IMR-90 (cell line): ENCODE measurements at regions not wholly inside any gene's neighbourhood (a gene's known extent, or its start where the extent isn't known, plus 50 kb on each side); places are given as distances from the start of the nearest gene placed in this dataset.

Source experiments
- ATAC-seq: fragments of 200-7000 bp; cut with Tn5 transposase; 2 replicates; pipeline ENCODE4 v1.9.1; 2020; ENCODE audit warnings: low read depth, mild to moderate bottlenecking, moderate library complexity
- BruUV-seq: library from RNA; stranded (reverse); fragments of 400-500 nt; replicated peaks from 2 replicates; lab custom pipeline; 2021; lab: Mats Ljungman, UMichigan
- CTCF ChIA-PET: fragments of 300-600 bp; formaldehyde crosslinking; extraction: SDS; loops from one replicate; lab custom pipeline; 2021; ENCODE audit warnings: antibody characterized with exemption; lab: Yijun Ruan, JAX
- POLR2A ChIA-PET: fragments of 300-600 bp; sonication (Branson Sonifier 250); formaldehyde crosslinking; loops from one replicate; lab custom pipeline; 2022; ENCODE audit warnings: antibody characterized with exemption; ENCODE audit not compliant: unreplicated experiment; lab: Charles Lee
- DNase-seq: peaks from one replicate; pipeline ENCODE4 v3.0.0; 2013
- H2AFZ ChIP-seq: replicated peaks from 2 replicates; pipeline ENCODE3; 2013; ENCODE audit warnings: low read length, mild to moderate bottlenecking; ENCODE audit not compliant: poor library complexity
- H2AK5ac ChIP-seq: 2 replicates; pipeline ENCODE4 v1.6.1; 2013; ENCODE audit warnings: low read depth, low read length, inconsistent platforms
- H2AK9ac ChIP-seq: replicated peaks from 2 replicates; pipeline ENCODE3; 2013; ENCODE audit warnings: mild to moderate bottlenecking, low read depth, low read length, moderate library complexity; ENCODE audit not compliant: poor library complexity
- H2BK120ac ChIP-seq: 2 replicates; pipeline ENCODE4 v1.6.1; 2013; ENCODE audit warnings: low read depth, low read length, inconsistent platforms
- H2BK15ac ChIP-seq: 3 replicates; pipeline ENCODE4 v1.6.1; 2013; ENCODE audit warnings: low read depth, low read length, inconsistent platforms
- H2BK20ac ChIP-seq: 2 replicates; pipeline ENCODE4 v1.6.1; 2013; ENCODE audit warnings: low read depth, mild to moderate bottlenecking, inconsistent platforms, low read length, moderate library complexity
- H2BK5ac ChIP-seq: 2 replicates; pipeline ENCODE4 v1.6.1; 2013; ENCODE audit warnings: mild to moderate bottlenecking, low read depth, low read length, inconsistent platforms; ENCODE audit not compliant: poor library complexity, severe bottlenecking
- H3K14ac ChIP-seq: replicated peaks from 2 replicates; pipeline ENCODE4 v1.6.1; 2013; ENCODE audit warnings: low read depth, low read length, inconsistent platforms
- H3K18ac ChIP-seq: 2 replicates; pipeline ENCODE4 v1.6.1; 2013; ENCODE audit warnings: low read depth, low read length, control low read depth
- H3K23ac ChIP-seq: 2 replicates; pipeline ENCODE4 v1.6.1; 2013; ENCODE audit warnings: low read depth, low read length, inconsistent platforms
- H3K27ac ChIP-seq: 2 replicates; pipeline ENCODE4 v1.5.1; 2013; ENCODE audit warnings: mild to moderate bottlenecking, control low read depth, low read length; ENCODE audit not compliant: insufficient read depth
- H3K27me3 ChIP-seq: 2 replicates; pipeline ENCODE4 v1.6.1; 2013; ENCODE audit warnings: low read length; ENCODE audit not compliant: control insufficient read depth, insufficient read depth
- H3K36me3 ChIP-seq: 2 replicates; pipeline ENCODE4 v1.6.1; 2013; ENCODE audit warnings: low read length, mixed read lengths; ENCODE audit not compliant: control insufficient read depth, insufficient read depth
- H3K4ac ChIP-seq: 2 replicates; pipeline ENCODE4 v1.6.1; 2013; ENCODE audit warnings: low read depth, low read length, inconsistent platforms
- H3K4me1 ChIP-seq: 2 replicates; pipeline ENCODE4 v1.6.1; 2013; ENCODE audit warnings: low read length, mixed read lengths; ENCODE audit not compliant: control insufficient read depth, insufficient read depth
- H3K4me2 ChIP-seq: 2 replicates; pipeline ENCODE4 v1.6.1; 2013; ENCODE audit warnings: low read depth, mild to moderate bottlenecking, control low read depth, low read length, moderate library complexity
- H3K4me3 ChIP-seq: 2 replicates; pipeline ENCODE4 v1.5.1; 2013; ENCODE audit warnings: low read depth, mild to moderate bottlenecking, control low read depth, low read length, moderate library complexity; ENCODE audit not compliant: insufficient read depth
- H3K56ac ChIP-seq: 2 replicates; pipeline ENCODE4 v1.6.1; 2013; ENCODE audit warnings: low read length, inconsistent platforms; ENCODE audit not compliant: insufficient read depth; ENCODE audit errors: extremely low read depth
- H3K79me1 ChIP-seq, 2 experiments: 2 replicates each; pipeline ENCODE4 v1.6.1; 2013; ENCODE audit warnings: low read length in 2 of 2, inconsistent platforms in 1 of 2, low read depth in 1 of 2
- H3K9ac ChIP-seq: 2 replicates; pipeline ENCODE4 v1.6.1; 2013; ENCODE audit warnings: low read depth, low read length, control low read depth
- H3K9me1 ChIP-seq: 2 replicates; pipeline ENCODE4 v1.6.1; 2013; ENCODE audit warnings: low read length, inconsistent platforms; ENCODE audit not compliant: insufficient read depth
- H3K9me3 ChIP-seq: 2 replicates; pipeline ENCODE4 v1.6.1; 2013; ENCODE audit warnings: low read length; ENCODE audit not compliant: control insufficient read depth, insufficient read depth
- H4K20me1 ChIP-seq: 2 replicates; pipeline ENCODE4 v1.6.1; 2013; ENCODE audit warnings: low read length, inconsistent platforms; ENCODE audit not compliant: insufficient read depth
- H4K5ac ChIP-seq: 2 replicates; pipeline ENCODE4 v1.6.1; 2013; ENCODE audit warnings: mild to moderate bottlenecking, low read depth, low read length, control low read depth
- H4K8ac ChIP-seq, 2 experiments: 2 replicates each; pipeline ENCODE4 v1.6.1; 2013; ENCODE audit warnings: low read depth in 2 of 2, low read length in 2 of 2, control low read depth in 1 of 2, inconsistent platforms in 1 of 2
- H4K91ac ChIP-seq: 2 replicates; pipeline ENCODE4 v1.6.1; 2013; ENCODE audit warnings: low read depth, low read length, inconsistent platforms; ENCODE audit not compliant: insufficient read depth
- BHLHE40 ChIP-seq: fragments of 150-350 bp; IDR thresholded peaks from 2 replicates; pipeline ENCODE4 v1.6.1; 2016; ENCODE audit warnings: mild to moderate bottlenecking, low read depth, low read length
- CHD1 ChIP-seq: IDR thresholded peaks from 2 replicates; pipeline ENCODE4 v1.6.1; 2012; ENCODE audit warnings: low read depth, low read length, improper control_type of control experiment
- CTCF ChIP-seq: conservative IDR thresholded peaks from 2 replicates; pipeline ENCODE4 v1.5.1; 2012; ENCODE audit warnings: mild to moderate bottlenecking, low read depth, low read length, improper control_type of control experiment
- FOS ChIP-seq: fragments of 150-350 bp; IDR thresholded peaks from 2 replicates; pipeline ENCODE4 v1.6.1; 2016; ENCODE audit warnings: low read depth, low read length
- MAFK ChIP-seq: IDR thresholded peaks from 2 replicates; pipeline ENCODE4 v1.6.1; 2012; ENCODE audit warnings: low read depth, low read length, improper control_type of control experiment
- MAZ ChIP-seq: IDR thresholded peaks from 2 replicates; pipeline ENCODE4 v1.6.1; 2012; ENCODE audit warnings: low read depth, mild to moderate bottlenecking, low read length, improper control_type of control experiment, moderate library complexity, borderline replicate concordance
- NFE2L2 ChIP-seq: fragments of 150-350 bp; IDR thresholded peaks from 2 replicates; pipeline ENCODE4 v1.6.1; 2016; ENCODE audit warnings: low read depth, mild to moderate bottlenecking, low read length
- SMC3 ChIP-seq: fragments of 150-350 bp; IDR thresholded peaks from 2 replicates; pipeline ENCODE4 v1.6.1; 2016; ENCODE audit warnings: low read depth, mild to moderate bottlenecking, antibody characterized with exemption, low read length, moderate library complexity
- WGBS, 2 experiments: methylation state at CpG; one replicate each; pipeline versions ENCODE4 v1.1.5 to v1.1.7; 2013; ENCODE audit warnings: missing lambda C conversion rate in 2 of 2; ENCODE audit not compliant: insufficient read length in 1 of 2; ENCODE audit errors: extremely low coverage in 2 of 2; 5-methylcytosine and 5-hydroxymethylcytosine counted together
- dilution Hi-C: fragments of 300-500 bp; cut with HindIII; formaldehyde crosslinking; loops from one replicate; pipeline ENCODE4 v1.14.3; 2018; ENCODE audit warnings: low sequenced_read_pairs; ENCODE audit not compliant: unreplicated experiment
- in situ Hi-C: fragments of 300-500 bp; cut with MboI; formaldehyde crosslinking; loops from 3 replicates; pipeline ENCODE4 v1.14.3; 2019; ENCODE audit warnings: low sequenced_read_pairs, inconsistent platforms, mixed read lengths
- intact Hi-C: fragments of 100-400 bp; cut with micrococcal nuclease; formaldehyde crosslinking; loops from 2 replicates; pipeline ENCODE4 v1.10.0; 2022
- TF ChIP-seq, protein P1 (sequence below): fragments of 150-350 bp; IDR thresholded peaks from 2 replicates; pipeline ENCODE4 v1.6.1; 2016; ENCODE audit warnings: low read depth, mild to moderate bottlenecking, low read length, moderate library complexity, borderline replicate concordance
- TF ChIP-seq, protein P2 (sequence below): fragments of 150-350 bp; IDR thresholded peaks from 2 replicates; pipeline ENCODE4 v1.6.1; 2017; ENCODE audit warnings: mild to moderate bottlenecking, antibody characterized with exemption, low read length, low read depth

DNA sequence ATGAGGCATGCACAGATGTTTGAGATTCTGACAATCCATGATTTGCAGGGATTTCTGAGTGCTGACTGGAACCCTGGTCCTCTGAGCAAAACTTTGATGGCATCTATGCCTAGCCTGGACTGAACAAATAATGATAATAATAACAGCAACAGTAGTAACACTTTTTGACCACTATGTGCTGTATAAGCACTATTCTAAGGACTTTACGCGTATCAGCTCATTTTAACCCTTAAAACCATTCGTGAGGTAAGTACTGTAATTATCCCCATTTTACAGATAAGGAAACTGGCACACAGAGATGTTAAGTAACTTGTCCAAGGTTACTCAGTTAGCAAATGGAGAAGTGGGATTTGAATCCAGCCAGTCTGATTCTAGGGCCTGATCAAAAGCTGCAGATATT, 168.4 kb downstream of the C11orf91 start:
- Histone ChIP-seq H3K4me2 (no peak overlapping the region), H2BK15ac (no peak overlapping the region; the same call in 2 of the 3 replicates), H2BK5ac (no peak overlapping the region), H3K79me1 (peaks cover 0 to 30% of the 10 kb centered on the region in 2 experiments; a peak in 3 of 4 replicates), H3K23ac (no peak overlapping the region), H4K91ac (no peak overlapping the region), H2BK120ac (no peak overlapping the region; the same call in 1 of the 2 replicates), H3K9me3 (peaks cover 5% of the 10 kb centered on the region), H3K4me1 (peaks cover 4% of the 10 kb centered on the region), H3K18ac (no peak overlapping the region), H2BK20ac (no peak overlapping the region), H2AK9ac (no peak overlapping the region), H3K9ac (no peak overlapping the region), H3K4me3 (no peak overlapping the region), H3K27me3 (no peaks in the 10 kb centered on the region), H2AFZ (no peak overlapping the region), H4K20me1 (no peaks in the 10 kb centered on the region), H3K56ac (no peak overlapping the region), H4K5ac (no peak overlapping the region), H3K27ac (no peak overlapping the region), H2AK5ac (no peak overlapping the region), H3K36me3 (no peaks in the 10 kb centered on the region), H4K8ac (no peak overlapping the region), H3K4ac (no peak overlapping the region), H3K14ac (no peak overlapping the region; the same call in 1 of the 2 replicates), H3K9me1 (peaks cover 12% of the 10 kb centered on the region)
- CTCF ChIA-PET = no interaction called here
- ATAC-seq (no peak), DNase-seq (no peak)
- POLR2A ChIA-PET = no interaction called here
- no CpG with 5 or more reads among the region's 3 CpGs for WGBS, 2 experiments
- BruUV-seq = no TSS peak
- TF ChIP-seq FOS = no peak
- TF ChIP-seq BHLHE40 = no peak
- TF ChIP-seq CHD1 = no peak
- no peak for TF ChIP-seq MAFK
- no peak for TF ChIP-seq NFE2L2
- no peak for TF ChIP-seq CTCF
- TF ChIP-seq SMC3 = no peak
- TF ChIP-seq, protein P1, sequence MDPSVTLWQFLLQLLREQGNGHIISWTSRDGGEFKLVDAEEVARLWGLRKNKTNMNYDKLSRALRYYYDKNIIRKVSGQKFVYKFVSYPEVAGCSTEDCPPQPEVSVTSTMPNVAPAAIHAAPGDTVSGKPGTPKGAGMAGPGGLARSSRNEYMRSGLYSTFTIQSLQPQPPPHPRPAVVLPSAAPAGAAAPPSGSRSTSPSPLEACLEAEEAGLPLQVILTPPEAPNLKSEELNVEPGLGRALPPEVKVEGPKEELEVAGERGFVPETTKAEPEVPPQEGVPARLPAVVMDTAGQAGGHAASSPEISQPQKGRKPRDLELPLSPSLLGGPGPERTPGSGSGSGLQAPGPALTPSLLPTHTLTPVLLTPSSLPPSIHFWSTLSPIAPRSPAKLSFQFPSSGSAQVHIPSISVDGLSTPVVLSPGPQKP = no peak
- TF ChIP-seq, protein P2, sequence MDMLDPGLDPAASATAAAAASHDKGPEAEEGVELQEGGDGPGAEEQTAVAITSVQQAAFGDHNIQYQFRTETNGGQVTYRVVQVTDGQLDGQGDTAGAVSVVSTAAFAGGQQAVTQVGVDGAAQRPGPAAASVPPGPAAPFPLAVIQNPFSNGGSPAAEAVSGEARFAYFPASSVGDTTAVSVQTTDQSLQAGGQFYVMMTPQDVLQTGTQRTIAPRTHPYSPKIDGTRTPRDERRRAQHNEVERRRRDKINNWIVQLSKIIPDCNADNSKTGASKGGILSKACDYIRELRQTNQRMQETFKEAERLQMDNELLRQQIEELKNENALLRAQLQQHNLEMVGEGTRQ = no peak
- no peak for TF ChIP-seq MAZ
- intact Hi-C loops = loop anchor here (5.0 kb wide), 2 partner anchors 80 to 150 kb away; no protein-coding TSS in a partner anchor
- in situ Hi-C loops = no loop called here
- dilution Hi-C loops = no loop called here
